H1 (cell line): ENCODE measurements at regions not wholly inside any gene's neighbourhood (a gene's known extent, or its start where the extent isn't known, plus 50 kb on each side); places are given as distances from the start of the nearest gene placed in this dataset.
"Not testable (repeated sequence)": the region's sequence is repeated elsewhere in the genome, so short reads cannot be mapped to it uniquely, and the experiment has no call there.

Experiments
- CTCF ChIA-PET: fragments of 300-600 bp; sonication (Branson Sonifier 250); formaldehyde crosslinking; loops from one replicate; lab custom pipeline; 2021; ENCODE audit not compliant: partially characterized antibody; lab: Charles Lee
- POLR2A ChIA-PET: fragments of 300-600 bp; sonication (Branson Sonifier 250); formaldehyde crosslinking; loops from one replicate; lab custom pipeline; 2021; ENCODE audit warnings: inconsistent platforms; ENCODE audit not compliant: partially characterized antibody; lab: Charles Lee
- DNase-seq, 2 experiments: peaks; one replicate each; pipeline versions ENCODE4 v3.0.0 to v3.0.0-alpha.2; 2010 to 2022; ENCODE audit warnings: low spot score in 2 of 2, low read depth in 1 of 2, mixed read lengths in 1 of 2
- FAIRE-seq: peaks from 2 replicates; lab custom pipeline; 2011; peaks lifted over from hg19 to GRCh38; lab: Jason Lieb, UNC
- H2AFZ ChIP-seq: 2 replicates; pipeline ENCODE4 v1.8.1; 2012; ENCODE audit warnings: low read length, inconsistent platforms
- H2AK5ac ChIP-seq: 2 replicates; pipeline ENCODE4 v1.6.1; 2013; ENCODE audit warnings: low read depth, low read length
- H2BK120ac ChIP-seq: replicated peaks from 2 replicates; pipeline ENCODE3; 2013; ENCODE audit warnings: low read depth, low read length, inconsistent platforms
- H2BK12ac ChIP-seq: 2 replicates; pipeline ENCODE4 v1.6.1; 2013; ENCODE audit warnings: low read depth, low read length
- H2BK15ac ChIP-seq: 2 replicates; pipeline ENCODE4 v1.6.1; 2013; ENCODE audit warnings: low read length
- H2BK20ac ChIP-seq: 2 replicates; pipeline ENCODE4 v1.6.1; 2013; ENCODE audit warnings: low read length
- H2BK5ac ChIP-seq: 2 replicates; pipeline ENCODE4 v1.6.1; 2013; ENCODE audit warnings: low read depth, low read length
- H3K14ac ChIP-seq: 2 replicates; pipeline ENCODE4 v1.6.1; 2013; ENCODE audit warnings: inconsistent platforms; ENCODE audit not compliant: insufficient read length
- H3K18ac ChIP-seq: 2 replicates; pipeline ENCODE4 v1.6.1; 2013; ENCODE audit warnings: low read length; ENCODE audit errors: extremely low read depth
- H3K23ac ChIP-seq: 2 replicates; pipeline ENCODE4 v1.6.1; 2013; ENCODE audit warnings: inconsistent platforms; ENCODE audit not compliant: insufficient read length
- H3K23me2 ChIP-seq: 2 replicates; pipeline ENCODE4 v1.6.1; 2013; ENCODE audit warnings: low read depth, low read length
- H3K27ac ChIP-seq: 2 replicates; pipeline ENCODE4 v1.6.1; 2011; ENCODE audit warnings: low read depth, low read length, inconsistent platforms
- H3K27me3 ChIP-seq, 4 experiments: replicated peaks in 1 of 4; 1 replicate in 1 of 4; 2 replicates in 3 of 4; pipeline versions ENCODE4 v1.6.1 to v1.8.1; 2011 to 2013; ENCODE audit warnings: low read length in 3 of 4, mild to moderate bottlenecking in 3 of 4, inconsistent platforms in 2 of 4, mixed read lengths in 2 of 4, moderate library complexity in 1 of 4; ENCODE audit not compliant: control insufficient read depth in 3 of 4, insufficient read depth in 3 of 4; ENCODE audit errors: extremely low read depth in 1 of 4
- H3K36me3 ChIP-seq, 4 experiments: 2 replicates each; pipeline versions ENCODE4 v1.6.1 to v1.8.1; 2011 to 2013; ENCODE audit warnings: mild to moderate bottlenecking in 4 of 4, low read length in 3 of 4, moderate library complexity in 2 of 4, control low read depth in 1 of 4, inconsistent platforms in 1 of 4; ENCODE audit not compliant: insufficient read depth in 4 of 4, control insufficient read depth in 2 of 4
- H3K4ac ChIP-seq: replicated peaks from 2 replicates; pipeline ENCODE3; 2013; ENCODE audit warnings: low read length, low read depth, mixed read lengths, inconsistent platforms; ENCODE audit not compliant: insufficient read length
- H3K4me1 ChIP-seq, 4 experiments: replicated peaks in 1 of 4; 1 replicate in 1 of 4; 2 replicates in 3 of 4; pipeline versions ENCODE4 v1.6.1 to v1.8.1; 2011 to 2013; ENCODE audit warnings: low read length in 3 of 4, inconsistent platforms in 2 of 4, mixed read lengths in 1 of 4; ENCODE audit not compliant: insufficient read depth in 4 of 4, control insufficient read depth in 3 of 4
- H3K4me2 ChIP-seq, 2 experiments: 2 replicates each; pipeline versions ENCODE4 v1.6.1 to v1.8.1; 2011 to 2013; ENCODE audit warnings: low read depth in 2 of 2, low read length in 2 of 2, control low read depth in 1 of 2, inconsistent platforms in 1 of 2, mild to moderate bottlenecking in 1 of 2; ENCODE audit not compliant: insufficient read depth in 1 of 2
- H3K4me3 ChIP-seq, 4 experiments: fragments of 200-600, 300-600 bp in 1 of 4; sonication (generic), shearing (Covaris generic), sonication (Bioruptor Twin) in 1 of 4; 2 replicates each; pipeline versions ENCODE4 v1.5.1 to v1.8.1; 2011 to 2016; ENCODE audit warnings: low read length in 4 of 4, low read depth in 3 of 4, control low read depth in 2 of 4, inconsistent platforms in 2 of 4, mild to moderate bottlenecking in 2 of 4, mixed read lengths in 1 of 4, moderate library complexity in 1 of 4; ENCODE audit not compliant: insufficient read depth in 2 of 4; ENCODE audit errors: extremely low read depth in 1 of 4
- H3K56ac ChIP-seq: replicated peaks from 2 replicates; pipeline ENCODE3; 2013; ENCODE audit warnings: low read depth, mild to moderate bottlenecking, mixed read lengths, low read length, inconsistent platforms; ENCODE audit not compliant: insufficient read length
- H3K79me1 ChIP-seq: 2 replicates; pipeline ENCODE4 v1.6.1; 2013; ENCODE audit warnings: low read depth, low read length, control low read depth
- H3K79me2 ChIP-seq, 2 experiments: 2 replicates each; pipeline versions ENCODE4 v1.6.1 to v1.8.1; 2012 to 2013; ENCODE audit warnings: low read length in 2 of 2, mild to moderate bottlenecking in 2 of 2, inconsistent platforms in 1 of 2; ENCODE audit not compliant: insufficient read depth in 2 of 2, control insufficient read depth in 1 of 2
- H3K9ac ChIP-seq, 4 experiments: replicated peaks in 1 of 4; 1 replicate in 1 of 4; 2 replicates in 3 of 4; pipeline versions ENCODE4 v1.6.1 to v1.8.1; 2011 to 2013; ENCODE audit warnings: low read depth in 3 of 4, low read length in 3 of 4, control low read depth in 2 of 4, mild to moderate bottlenecking in 2 of 4, moderate library complexity in 2 of 4, inconsistent platforms in 1 of 4; ENCODE audit errors: extremely low read depth in 1 of 4
- H3K9me3 ChIP-seq, 2 experiments: 2 replicates each; pipeline versions ENCODE4 v1.6.1 to v1.8.1; 2012 to 2013; ENCODE audit warnings: mild to moderate bottlenecking in 2 of 2, moderate library complexity in 2 of 2, control low read depth in 1 of 2, inconsistent platforms in 1 of 2, low read depth in 1 of 2, low read length in 1 of 2, mixed read lengths in 1 of 2; ENCODE audit not compliant: insufficient read depth in 2 of 2
- H4K20me1 ChIP-seq, 2 experiments: replicated peaks in 1 of 2; 2 replicates each; pipeline versions ENCODE3 to v1.8.1; 2011 to 2013; ENCODE audit warnings: inconsistent platforms in 2 of 2, low read length in 2 of 2, mild to moderate bottlenecking in 1 of 2; ENCODE audit not compliant: insufficient read depth in 2 of 2, control insufficient read depth in 1 of 2
- H4K5ac ChIP-seq: 2 replicates; pipeline ENCODE4 v1.6.1; 2013; ENCODE audit warnings: low read length, low read depth, mixed read lengths, inconsistent platforms; ENCODE audit not compliant: insufficient read length
- H4K8ac ChIP-seq: 2 replicates; pipeline ENCODE4 v1.8.0; 2013; ENCODE audit warnings: mild to moderate bottlenecking, moderate library complexity, low read length, inconsistent platforms; ENCODE audit not compliant: insufficient read depth; ENCODE audit errors: extremely low read depth
- H4K91ac ChIP-seq: replicated peaks from 2 replicates; pipeline ENCODE3; 2013; ENCODE audit warnings: low read length, mixed read lengths, inconsistent platforms; ENCODE audit not compliant: insufficient read length
- RNF2 ChIP-seq: fragments of 200-900, 300-1000 bp; sonication (generic); IDR thresholded peaks from 2 replicates; pipeline ENCODE4 v1.7.1; 2016; ENCODE audit warnings: borderline replicate concordance, low read depth, mild to moderate bottlenecking, antibody characterized with exemption, low read length; ENCODE audit not compliant: poor library complexity, severe bottlenecking; ENCODE audit errors: missing control alignments
- WGBS, 2 experiments: shearing (Covaris generic) in 1 of 2; methylation state at CpG; one replicate each; pipeline versions ENCODE4 v1.1.6 to v1.1.7; 2013 to 2015; ENCODE audit warnings: low lambda C conversion rate in 2 of 2, mixed read lengths in 2 of 2, inconsistent platforms in 1 of 2, low coverage in 1 of 2, missing lambda C conversion rate in 1 of 2; ENCODE audit not compliant: insufficient replicate concordance in 2 of 2, insufficient coverage in 1 of 2, insufficient read length in 1 of 2; ENCODE audit errors: extremely low coverage in 1 of 2, missing lambda C conversion rate in 1 of 2; 5-methylcytosine and 5-hydroxymethylcytosine counted together

- TF ChIP-seq RNF2: no peak
Observed at GRCh38 chr21:38089763-38090046, 167.1 kb upstream of the KCNJ15 start (continued).

DNA sequence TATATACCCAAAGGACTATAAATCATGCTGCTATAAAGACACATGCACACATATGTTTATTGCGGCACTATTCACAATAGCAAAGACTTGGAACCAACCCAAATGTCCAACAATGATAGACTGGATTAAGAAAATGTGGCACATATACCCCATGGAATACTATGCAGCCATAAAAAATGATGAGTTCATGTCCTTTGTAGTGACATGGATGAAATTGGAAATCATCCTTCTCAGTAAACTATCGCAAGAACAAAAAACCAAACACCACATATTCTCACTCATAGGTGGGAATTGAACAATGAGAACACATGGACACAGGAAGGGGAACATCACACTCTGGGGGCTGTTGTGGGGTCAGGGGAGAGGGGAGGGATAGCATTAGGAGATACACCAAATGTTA is 165.7 kb upstream of the KCNJ15 start:
- CTCF ChIA-PET, H2AK5ac ChIP-seq, H3K79me1 ChIP-seq, H3K27ac ChIP-seq, H3K18ac ChIP-seq, H3K23me2 ChIP-seq, H4K91ac ChIP-seq, H3K9ac ChIP-seq, H3K36me3 ChIP-seq, H2BK15ac ChIP-seq, H3K56ac ChIP-seq, H4K8ac ChIP-seq, H4K20me1 ChIP-seq, H3K14ac ChIP-seq, FAIRE-seq, H4K5ac ChIP-seq, H3K4me3 ChIP-seq, H2BK12ac ChIP-seq, POLR2A ChIA-PET, DNase-seq, H3K79me2 ChIP-seq, H3K9me3 ChIP-seq, H3K4ac ChIP-seq, H2BK5ac ChIP-seq, H3K4me2 ChIP-seq, H2BK20ac ChIP-seq, H3K23ac ChIP-seq, H3K4me1 ChIP-seq, H2BK120ac ChIP-seq, H3K27me3 ChIP-seq, H2AFZ ChIP-seq: not testable (repeated sequence)
- 100% methylated on average over 1 of the region's 2 CpGs; no CpG with 5 or more reads in 1 of the 2 experiments for WGBS, 2 experiments
